DMS 273 (cell line): ENCODE measurements at regions not wholly inside any gene's neighbourhood (a gene's known extent, or its start where the extent isn't known, plus 50 kb on each side); places are given as distances from the start of the nearest gene placed in this dataset.
"Not testable (repeated sequence)": the region's sequence is repeated elsewhere in the genome, so short reads cannot be mapped to it uniquely, and the experiment has no call there.

Experiments used
- DNase-seq: peaks from one replicate; lab custom pipeline; 2025; ENCODE audit not compliant: unreplicated experiment; lab: John Stamatoyannopoulos, UW

- DNase-seq, result no peak
Measured at GRCh38 chr10:6885284-6885683, 305.2 kb upstream of the PRKCQ start.

GRCh38 chr10:6881987-6882386, 301.9 kb upstream of the PRKCQ start:
- no peak for DNase-seq

- DNase-seq, result no peak
Measured at GRCh38 chr10:6877722-6878392, 297.8 kb upstream of the PRKCQ start.

GRCh38 chr10:6877336-6877721, 297.3 kb upstream of the PRKCQ start:
- no peak for DNase-seq

GRCh38 chr10:6875269-6875865, 295.3 kb upstream of the PRKCQ start:
- no peak for DNase-seq

- no peak for DNase-seq
Measured at GRCh38 chr10:6871128-6871527, 291.1 kb upstream of the PRKCQ start.

- no peak for DNase-seq
Measured at GRCh38 chr10:6868036-6868725, 288.1 kb upstream of the PRKCQ start.

- no peak for DNase-seq
Measured at GRCh38 chr10:6866757-6867156, 286.7 kb upstream of the PRKCQ start.

- no peak for DNase-seq
Measured at GRCh38 chr10:6864142-6864541, 284.1 kb upstream of the PRKCQ start.

GRCh38 chr10:6863381-6863780, 283.3 kb upstream of the PRKCQ start:
- DNase-seq, result no peak

- DNase-seq, result no peak
Measured at GRCh38 chr10:6850452-6850851, 270.4 kb upstream of the PRKCQ start.

GRCh38 chr10:6847561-6847960, 267.5 kb upstream of the PRKCQ start:
- DNase-seq, result no peak

- no peak for DNase-seq
Measured at GRCh38 chr10:6843894-6844650, 264.0 kb upstream of the PRKCQ start.

- no peak for DNase-seq
Measured at GRCh38 chr10:6843481-6843881, 263.4 kb upstream of the PRKCQ start.

- DNase-seq, result no peak
Measured at GRCh38 chr10:6842722-6843121, 262.6 kb upstream of the PRKCQ start.

GRCh38 chr10:6841761-6842160, 261.7 kb upstream of the PRKCQ start:
- no peak for DNase-seq

GRCh38 chr10:6840766-6841165, 260.7 kb upstream of the PRKCQ start:
- DNase-seq, result no peak

GRCh38 chr10:6840201-6840691, 260.2 kb upstream of the PRKCQ start:
- DNase-seq, result no peak

GRCh38 chr10:6838118-6838517, 258.0 kb upstream of the PRKCQ start:
- no peak for DNase-seq

- no peak for DNase-seq
Measured at GRCh38 chr10:6833458-6834011, 253.5 kb upstream of the PRKCQ start.

- not testable (repeated sequence) for DNase-seq
Measured at GRCh38 chr10:6830981-6831380, 250.9 kb upstream of the PRKCQ start.
